Panc1 (cell line): ENCODE measurements at regions not wholly inside any gene's neighbourhood (a gene's known extent, or its start where the extent isn't known, plus 50 kb on each side); places are given as distances from the start of the nearest gene placed in this dataset.

Experiments
- ATAC-seq: fragments of 200-7000 bp; cut with Tn5 transposase; 2 replicates; pipeline ENCODE4 v1.9.1; 2020; ENCODE audit warnings: mild to moderate bottlenecking, moderate library complexity
- BruUV-seq: library from RNA; stranded (reverse); fragments of 400-500 nt; replicated peaks from 2 replicates; lab custom pipeline; 2021; lab: Mats Ljungman, UMichigan
- CTCF ChIA-PET: fragments of 300-600 bp; sonication (Branson Sonifier 250); formaldehyde crosslinking; loops from one replicate; lab custom pipeline; 2022; ENCODE audit warnings: antibody characterized with exemption; lab: Charles Lee
- POLR2A ChIA-PET: fragments of 300-600 bp; sonication (Branson Sonifier 250); formaldehyde crosslinking; loops from one replicate; lab custom pipeline; 2022; ENCODE audit warnings: antibody characterized with exemption; lab: Charles Lee
- DNase-seq: peaks from one replicate; pipeline ENCODE4 v3.0.0-alpha.2; 2010; ENCODE audit warnings: low read depth, low spot score
- H3K27ac ChIP-seq: 2 replicates; pipeline ENCODE4 v1.5.1; 2011; ENCODE audit warnings: mild to moderate bottlenecking, low read length, inconsistent platforms
- H3K27me3 ChIP-seq: fragments of 200-500 bp; sonication (Bioruptor generic); 2 replicates; pipeline ENCODE4 v1.6.0; 2014; ENCODE audit warnings: low read length, inconsistent platforms; ENCODE audit not compliant: control insufficient read depth, insufficient read depth
- H3K36me3 ChIP-seq: fragments of 200-500 bp; sonication (Bioruptor generic); 2 replicates; pipeline ENCODE4 v1.5.1; 2014; ENCODE audit warnings: inconsistent platforms, mild to moderate bottlenecking, low read length, moderate library complexity; ENCODE audit not compliant: control insufficient read depth, insufficient read depth
- H3K4me1 ChIP-seq: 2 replicates; pipeline ENCODE4 v1.5.1; 2011; ENCODE audit warnings: inconsistent platforms, mild to moderate bottlenecking, low read length, moderate library complexity; ENCODE audit not compliant: control insufficient read depth, insufficient read depth
- H3K4me3 ChIP-seq, 2 experiments: 2 replicates each; pipeline ENCODE4 v1.5.1; 2011 to 2012; ENCODE audit warnings: low read depth in 2 of 2, low read length in 2 of 2, mild to moderate bottlenecking in 2 of 2, inconsistent platforms in 1 of 2, moderate library complexity in 1 of 2
- H3K9me3 ChIP-seq: fragments of 200-500 bp; sonication (Bioruptor generic); 2 replicates; pipeline ENCODE4 v1.5.1; 2014; ENCODE audit warnings: low read depth, mild to moderate bottlenecking, inconsistent platforms, low read length, moderate library complexity; ENCODE audit not compliant: control insufficient read depth, insufficient read depth
- POLR2AphosphoS5 ChIP-seq: IDR thresholded peaks from 2 replicates; pipeline ENCODE4 v1.6.1; 2012; ENCODE audit warnings: mild to moderate bottlenecking, low read depth, low read length, moderate library complexity
- SIN3A ChIP-seq: IDR thresholded peaks from 2 replicates; pipeline ENCODE4 v1.6.1; 2012; ENCODE audit warnings: low read depth, mild to moderate bottlenecking, low read length, moderate library complexity, borderline replicate concordance; ENCODE audit not compliant: insufficient read depth
- TCF7L2 ChIP-seq: IDR thresholded peaks from 2 replicates; pipeline ENCODE4 v1.6.1; 2011; ENCODE audit warnings: mild to moderate bottlenecking, low read depth, low read length, inconsistent platforms
- in situ Hi-C: cut with HindIII; loops from 2 replicates; pipeline ENCODE4 v1.10.0; 2016; ENCODE audit warnings: low sequenced_read_pairs, low pct_unique_long_range_greater_than_20kb
- intact Hi-C: fragments of 100-400 bp; cut with micrococcal nuclease; formaldehyde crosslinking; loops from one replicate; pipeline ENCODE4 v1.10.0; 2022; ENCODE audit not compliant: unreplicated experiment
- TF ChIP-seq, protein P1 (sequence below): fragments of 450-650 bp; IDR thresholded peaks from 2 replicates; pipeline ENCODE4 v1.5.1; 2017; ENCODE audit warnings: mild to moderate bottlenecking
- TF ChIP-seq, protein P2 (sequence below), 2 experiments: IDR thresholded peaks; 2 replicates each; pipeline ENCODE4 v1.6.1; 2011 to 2012; ENCODE audit warnings: low read depth in 2 of 2, control low read depth in 1 of 2, low read length in 1 of 2, mild to moderate bottlenecking in 1 of 2, moderate library complexity in 1 of 2; ENCODE audit not compliant: insufficient read depth in 1 of 2

DNA sequence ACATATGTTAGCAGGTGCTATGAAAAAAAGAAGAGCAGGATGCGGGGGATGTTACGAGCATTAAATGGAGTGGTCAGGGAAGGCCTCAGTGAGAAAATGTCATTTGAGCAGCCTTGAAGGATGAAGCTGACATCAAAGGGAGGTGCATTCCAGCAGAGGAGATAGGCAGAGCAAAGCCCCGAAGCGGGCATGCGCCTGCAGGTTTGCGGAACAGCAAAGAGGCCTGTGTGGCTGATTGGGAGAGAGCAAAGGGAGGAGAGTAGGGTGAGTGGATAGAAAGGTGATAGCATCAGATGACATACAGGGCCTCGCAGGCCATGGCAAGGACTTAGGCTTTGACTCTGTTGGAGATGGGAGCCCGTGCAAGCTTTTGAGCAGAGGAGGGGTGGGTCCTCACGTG lies 95.4 kb upstream of the GPR50 start:
- ChIA-PET CTCF (interaction anchor here (2.0 kb wide), 1 partner anchor 309 kb away, joined by 13 read pairs; no protein-coding TSS in a partner anchor), POLR2A (no interaction called here)
- ATAC-seq (no peak), DNase-seq (no peak)
- no peak overlapping the region for H3K4me3 ChIP-seq
- no peak overlapping the region for H3K27ac ChIP-seq
- intact Hi-C loops = loop anchor here (5.0 kb wide), 1 partner anchor 89 kb away; no protein-coding TSS in a partner anchor
- no peaks in the 10 kb centered on the region for H3K36me3 ChIP-seq
- BruUV-seq = no TSS peak
- no peak for TF ChIP-seq POLR2AphosphoS5
- TF ChIP-seq TCF7L2 = no peak
- TF ChIP-seq SIN3A = no peak
- TF ChIP-seq, protein P1, sequence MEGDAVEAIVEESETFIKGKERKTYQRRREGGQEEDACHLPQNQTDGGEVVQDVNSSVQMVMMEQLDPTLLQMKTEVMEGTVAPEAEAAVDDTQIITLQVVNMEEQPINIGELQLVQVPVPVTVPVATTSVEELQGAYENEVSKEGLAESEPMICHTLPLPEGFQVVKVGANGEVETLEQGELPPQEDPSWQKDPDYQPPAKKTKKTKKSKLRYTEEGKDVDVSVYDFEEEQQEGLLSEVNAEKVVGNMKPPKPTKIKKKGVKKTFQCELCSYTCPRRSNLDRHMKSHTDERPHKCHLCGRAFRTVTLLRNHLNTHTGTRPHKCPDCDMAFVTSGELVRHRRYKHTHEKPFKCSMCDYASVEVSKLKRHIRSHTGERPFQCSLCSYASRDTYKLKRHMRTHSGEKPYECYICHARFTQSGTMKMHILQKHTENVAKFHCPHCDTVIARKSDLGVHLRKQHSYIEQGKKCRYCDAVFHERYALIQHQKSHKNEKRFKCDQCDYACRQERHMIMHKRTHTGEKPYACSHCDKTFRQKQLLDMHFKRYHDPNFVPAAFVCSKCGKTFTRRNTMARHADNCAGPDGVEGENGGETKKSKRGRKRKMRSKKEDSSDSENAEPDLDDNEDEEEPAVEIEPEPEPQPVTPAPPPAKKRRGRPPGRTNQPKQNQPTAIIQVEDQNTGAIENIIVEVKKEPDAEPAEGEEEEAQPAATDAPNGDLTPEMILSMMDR = no peak
- TF ChIP-seq, protein P2, sequence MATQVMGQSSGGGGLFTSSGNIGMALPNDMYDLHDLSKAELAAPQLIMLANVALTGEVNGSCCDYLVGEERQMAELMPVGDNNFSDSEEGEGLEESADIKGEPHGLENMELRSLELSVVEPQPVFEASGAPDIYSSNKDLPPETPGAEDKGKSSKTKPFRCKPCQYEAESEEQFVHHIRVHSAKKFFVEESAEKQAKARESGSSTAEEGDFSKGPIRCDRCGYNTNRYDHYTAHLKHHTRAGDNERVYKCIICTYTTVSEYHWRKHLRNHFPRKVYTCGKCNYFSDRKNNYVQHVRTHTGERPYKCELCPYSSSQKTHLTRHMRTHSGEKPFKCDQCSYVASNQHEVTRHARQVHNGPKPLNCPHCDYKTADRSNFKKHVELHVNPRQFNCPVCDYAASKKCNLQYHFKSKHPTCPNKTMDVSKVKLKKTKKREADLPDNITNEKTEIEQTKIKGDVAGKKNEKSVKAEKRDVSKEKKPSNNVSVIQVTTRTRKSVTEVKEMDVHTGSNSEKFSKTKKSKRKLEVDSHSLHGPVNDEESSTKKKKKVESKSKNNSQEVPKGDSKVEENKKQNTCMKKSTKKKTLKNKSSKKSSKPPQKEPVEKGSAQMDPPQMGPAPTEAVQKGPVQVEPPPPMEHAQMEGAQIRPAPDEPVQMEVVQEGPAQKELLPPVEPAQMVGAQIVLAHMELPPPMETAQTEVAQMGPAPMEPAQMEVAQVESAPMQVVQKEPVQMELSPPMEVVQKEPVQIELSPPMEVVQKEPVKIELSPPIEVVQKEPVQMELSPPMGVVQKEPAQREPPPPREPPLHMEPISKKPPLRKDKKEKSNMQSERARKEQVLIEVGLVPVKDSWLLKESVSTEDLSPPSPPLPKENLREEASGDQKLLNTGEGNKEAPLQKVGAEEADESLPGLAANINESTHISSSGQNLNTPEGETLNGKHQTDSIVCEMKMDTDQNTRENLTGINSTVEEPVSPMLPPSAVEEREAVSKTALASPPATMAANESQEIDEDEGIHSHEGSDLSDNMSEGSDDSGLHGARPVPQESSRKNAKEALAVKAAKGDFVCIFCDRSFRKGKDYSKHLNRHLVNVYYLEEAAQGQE (IDR thresholded peaks at IDR 0.05; ENCODE audit: insufficient read depth in 1 of 2, low read depth in 2 of 2, low read length in 1 of 2) = no peak
- H3K27me3 ChIP-seq = 0 out of 2 replicates have a peak, but pooled peaks cover 2% of the 10 kb centered on the region
- in situ Hi-C loops = no loop called here
- H3K9me3 ChIP-seq = no peaks in the 10 kb centered on the region
- 0 out of 2 replicates have a peak, but pooled peaks cover 4% of the 10 kb centered on the region for H3K4me1 ChIP-seq

DNA sequence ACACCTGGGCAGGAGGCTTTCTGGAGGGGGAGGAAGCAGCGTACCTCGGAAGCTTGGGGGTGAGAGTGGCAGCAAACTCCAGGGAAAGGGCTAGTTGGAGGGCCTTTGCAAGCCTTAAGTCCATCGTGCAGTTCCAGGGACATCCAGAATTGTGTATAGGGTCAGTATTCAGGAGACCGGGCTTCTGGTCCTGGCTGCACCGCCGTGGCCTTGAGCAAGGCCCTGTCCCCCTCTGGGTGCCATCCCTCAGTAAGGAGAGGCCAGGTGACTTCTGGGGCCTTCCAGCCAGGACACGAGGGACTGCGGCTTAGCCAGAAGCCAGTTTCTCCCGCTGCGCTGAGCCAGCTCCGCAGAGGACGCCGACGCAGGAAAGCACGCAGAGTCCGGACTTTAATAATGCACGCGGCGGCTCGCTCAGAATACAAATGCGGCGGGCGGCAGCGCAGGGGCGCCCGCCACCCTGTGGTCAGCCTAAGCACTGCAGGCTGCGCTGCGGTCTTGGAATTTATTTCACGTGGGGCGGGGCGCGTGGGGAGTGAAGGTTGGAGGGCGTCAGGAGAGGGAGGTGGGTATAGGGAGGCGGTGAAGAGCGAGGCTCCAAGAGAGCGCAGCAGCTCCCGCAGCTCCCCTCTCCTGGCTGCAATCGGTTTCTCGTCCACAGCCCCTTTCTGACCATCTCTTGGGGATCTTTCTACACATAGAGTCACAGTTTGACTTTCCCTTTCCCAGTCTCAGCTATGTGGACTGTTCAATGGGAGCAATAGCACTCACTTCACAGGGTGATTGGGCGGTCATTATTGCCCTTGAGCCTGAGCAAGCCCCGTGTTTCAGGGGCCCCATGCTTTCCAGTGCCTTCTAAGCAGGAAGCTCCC lies 94.1 kb upstream of the GPR50 start:
- H3K4me3 ChIP-seq = peak overlapping the region; percentile 17 to 52
- peaks cover 2% of the 10 kb centered on the region for H3K27me3 ChIP-seq
- BruUV-seq = no TSS peak

More for the DNA sequence above, 94.1 kb upstream of the GPR50 start:
- H3K9me3 ChIP-seq = no peaks in the 10 kb centered on the region
- TF ChIP-seq, protein P1 = peak; percentile 98
- no peak for TF ChIP-seq TCF7L2
- no peaks in the 10 kb centered on the region for H3K36me3 ChIP-seq
- ATAC-seq (peak; percentile 96), DNase-seq (peak; percentile 35)
- ChIA-PET POLR2A (no interaction called here), CTCF (interaction anchor here (0.5 to 2.0 kb wide), 5 partner anchors 159 to 499 kb away, joined by 3 to 13 read pairs (median 4); no protein-coding TSS in a partner anchor)
- 0 out of 2 replicates have a peak overlapping the region, but pooled peaks have one; percentile 18 for H3K27ac ChIP-seq
- in situ Hi-C loops = no loop called here
- 0 out of 2 replicates have a peak, but pooled peaks cover 4% of the 10 kb centered on the region for H3K4me1 ChIP-seq
- intact Hi-C loops = loop anchor here (1.0 to 5.0 kb wide), 2 partner anchors 90 to 309 kb away; no protein-coding TSS in a partner anchor
